OCI-LY3 (cell line): ENCODE measurements at regions not wholly inside any gene's neighbourhood (a gene's known extent, or its start where the extent isn't known, plus 50 kb on each side); places are given as distances from the start of the nearest gene placed in this dataset.

Experiments
- H2AFZ ChIP-seq: fragments of 200-600, 300-600 bp; shearing (Covaris generic); 2 replicates; pipeline ENCODE4 v1.6.0; 2014; ENCODE audit warnings: antibody characterized with exemption, low read depth, low read length
- H3K27ac ChIP-seq: fragments of 200-600, 300-600 bp; sonication (generic); 2 replicates; pipeline ENCODE4 v1.5.1; 2014; ENCODE audit warnings: mild to moderate bottlenecking, low read length, moderate library complexity, mixed read lengths
- H3K27me3 ChIP-seq: fragments of 200-600, 300-600 bp; sonication (generic); 2 replicates; pipeline ENCODE4 v1.6.1; 2014; ENCODE audit warnings: low read depth, low read length, mixed read lengths
- H3K36me3 ChIP-seq: fragments of 200-600, 300-600 bp; sonication (generic); replicated peaks from 2 replicates; pipeline ENCODE3; 2014; ENCODE audit warnings: low read depth, low read length, mixed read lengths
- H3K4me1 ChIP-seq: fragments of 300-600, 200-600 bp; sonication (generic); 2 replicates; pipeline ENCODE4 v1.6.1; 2014; ENCODE audit warnings: low read length, mixed read lengths
- H3K4me2 ChIP-seq: fragments of 200-600, 300-600 bp; sonication (generic); 2 replicates; pipeline ENCODE4 v1.6.1; 2014; ENCODE audit warnings: low read length, mixed read lengths
- H3K4me3 ChIP-seq: fragments of 300-600, 200-600 bp; sonication (generic); 2 replicates; pipeline ENCODE4 v1.5.1; 2014; ENCODE audit warnings: antibody characterized with exemption, mild to moderate bottlenecking, low read length, moderate library complexity
- H3K79me2 ChIP-seq: fragments of 300-600, 200-600 bp; shearing (Covaris generic); 2 replicates; pipeline ENCODE4 v1.6.1; 2014; ENCODE audit warnings: mild to moderate bottlenecking, low read length, mixed read lengths
- H3K9ac ChIP-seq: fragments of 300-600, 200-600 bp; shearing (Covaris generic); 2 replicates; pipeline ENCODE4 v1.6.0; 2014; ENCODE audit warnings: mild to moderate bottlenecking, low read length, moderate library complexity
- H3K9me3 ChIP-seq: fragments of 200-600, 300-600 bp; shearing (Covaris generic); 2 replicates; pipeline ENCODE4 v1.6.1; 2014; ENCODE audit warnings: low read length, mixed read lengths; ENCODE audit not compliant: insufficient read depth
- H4K20me1 ChIP-seq: fragments of 200-600, 300-600 bp; sonication (generic); 2 replicates; pipeline ENCODE4 v1.6.1; 2016; ENCODE audit warnings: low read length, mixed read lengths; ENCODE audit not compliant: insufficient read depth
- EZH2phosphoT487 ChIP-seq: fragments of 200-600 bp; shearing (Covaris generic); IDR thresholded peaks from 2 replicates; pipeline ENCODE4 v1.6.1; 2018; ENCODE audit warnings: antibody characterized with exemption, mixed run types, low read depth
- TF ChIP-seq, protein P1 (sequence below): fragments of 200-600, 300-600 bp; sonication (generic); IDR thresholded peaks from 2 replicates; pipeline ENCODE4 v1.5.1; 2014; ENCODE audit warnings: antibody characterized with exemption, low read length, low read depth

DNA sequence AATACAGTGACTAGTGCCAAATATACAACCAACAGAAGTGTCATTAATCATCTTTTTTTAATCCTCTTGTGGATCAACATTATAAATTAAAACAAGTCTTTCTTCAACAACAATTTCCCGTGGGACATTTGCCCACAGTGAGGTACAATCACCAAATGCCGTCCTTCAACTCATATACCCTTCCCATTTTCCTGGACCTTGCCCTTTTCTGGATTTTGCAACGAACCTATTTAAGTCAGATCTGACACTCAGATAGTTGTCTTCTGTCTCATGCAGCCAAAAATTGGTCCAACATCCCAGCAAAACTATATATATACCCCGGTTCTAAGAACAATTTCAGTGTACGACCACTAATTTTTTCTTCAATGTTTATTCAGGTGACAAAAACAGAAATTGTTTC is 324.0 kb downstream of the DSEL start:
- Histone ChIP-seq H3K79me2 (no peaks in the 10 kb centered on the region), H3K4me1 (peaks cover 10% of the 10 kb centered on the region), H2AFZ (peak overlapping the region; percentile 12; the same call in 1 of the 2 replicates), H3K9me3 (no peaks in the 10 kb centered on the region), H3K4me3 (no peak overlapping the region), H3K36me3 (no peaks in the 10 kb centered on the region), H4K20me1 (no peaks in the 10 kb centered on the region), H3K27ac (no peak overlapping the region), H3K27me3 (no peaks in the 10 kb centered on the region), H3K4me2 (no peak overlapping the region), H3K9ac (no peak overlapping the region)
- no peak for TF ChIP-seq EZH2phosphoT487
- TF ChIP-seq, protein P1, sequence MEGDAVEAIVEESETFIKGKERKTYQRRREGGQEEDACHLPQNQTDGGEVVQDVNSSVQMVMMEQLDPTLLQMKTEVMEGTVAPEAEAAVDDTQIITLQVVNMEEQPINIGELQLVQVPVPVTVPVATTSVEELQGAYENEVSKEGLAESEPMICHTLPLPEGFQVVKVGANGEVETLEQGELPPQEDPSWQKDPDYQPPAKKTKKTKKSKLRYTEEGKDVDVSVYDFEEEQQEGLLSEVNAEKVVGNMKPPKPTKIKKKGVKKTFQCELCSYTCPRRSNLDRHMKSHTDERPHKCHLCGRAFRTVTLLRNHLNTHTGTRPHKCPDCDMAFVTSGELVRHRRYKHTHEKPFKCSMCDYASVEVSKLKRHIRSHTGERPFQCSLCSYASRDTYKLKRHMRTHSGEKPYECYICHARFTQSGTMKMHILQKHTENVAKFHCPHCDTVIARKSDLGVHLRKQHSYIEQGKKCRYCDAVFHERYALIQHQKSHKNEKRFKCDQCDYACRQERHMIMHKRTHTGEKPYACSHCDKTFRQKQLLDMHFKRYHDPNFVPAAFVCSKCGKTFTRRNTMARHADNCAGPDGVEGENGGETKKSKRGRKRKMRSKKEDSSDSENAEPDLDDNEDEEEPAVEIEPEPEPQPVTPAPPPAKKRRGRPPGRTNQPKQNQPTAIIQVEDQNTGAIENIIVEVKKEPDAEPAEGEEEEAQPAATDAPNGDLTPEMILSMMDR, result no peak

DNA sequence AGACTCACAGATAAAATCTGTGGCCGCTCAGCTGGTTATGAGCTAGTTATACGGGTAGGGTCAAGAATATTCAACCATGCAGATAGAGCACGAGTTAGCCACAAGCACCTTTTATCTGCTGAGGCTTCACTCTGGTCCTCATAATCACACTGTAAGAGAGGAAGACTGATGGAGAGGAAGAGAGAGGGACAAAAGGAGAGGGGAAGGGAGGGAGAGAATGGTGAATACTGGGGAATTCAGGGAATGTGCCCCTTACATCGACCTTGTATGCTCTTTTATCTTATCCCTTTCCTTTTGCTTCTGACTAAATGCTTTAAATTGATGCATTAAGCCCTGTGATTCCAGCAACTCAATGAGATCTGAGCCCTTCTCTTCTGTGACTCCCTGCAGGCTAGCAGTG is 333.1 kb downstream of the DSEL start:
- H3K4me1 ChIP-seq, result no peaks in the 10 kb centered on the region
- no peaks in the 10 kb centered on the region for H3K36me3 ChIP-seq
- no peak overlapping the region for H3K4me3 ChIP-seq

DNA sequence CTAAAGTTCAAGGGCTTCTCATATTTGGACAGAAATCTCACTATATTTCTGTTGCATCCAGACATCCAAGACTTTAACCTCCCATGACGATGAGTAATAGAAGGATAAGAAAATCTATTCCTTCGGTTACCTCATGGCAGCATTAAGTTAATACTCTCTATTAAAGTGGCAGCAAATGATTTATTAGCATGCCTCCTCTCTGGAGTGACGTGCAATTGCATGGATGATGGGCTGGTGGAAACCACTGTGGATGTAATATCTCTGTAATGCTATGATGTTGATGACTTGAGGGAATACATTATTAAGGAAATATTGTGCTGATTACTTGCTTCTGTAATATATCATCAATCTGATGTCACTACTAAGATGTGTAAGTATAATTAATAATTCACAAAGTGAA is 336.8 kb downstream of the DSEL start:
- Histone ChIP-seq H3K9me3 (no peaks in the 10 kb centered on the region), H3K27me3 (no peaks in the 10 kb centered on the region), H3K9ac (no peak overlapping the region), H3K4me3 (no peak overlapping the region), H3K4me2 (no peak overlapping the region), H3K79me2 (no peaks in the 10 kb centered on the region), H3K36me3 (no peaks in the 10 kb centered on the region), H2AFZ (no peak overlapping the region), H3K27ac (no peak overlapping the region), H3K4me1 (peaks cover 10% of the 10 kb centered on the region), H4K20me1 (no peaks in the 10 kb centered on the region)
- no peak for TF ChIP-seq EZH2phosphoT487
- TF ChIP-seq, protein P1, result no peak

More for the DNA sequence above, 333.1 kb downstream of the DSEL start:
- H3K4me2 ChIP-seq, result no peak overlapping the region
- H2AFZ ChIP-seq, result peak overlapping the region; percentile 40; the same call in 1 of the 2 replicates
- H3K27me3 ChIP-seq, result no peaks in the 10 kb centered on the region
- no peaks in the 10 kb centered on the region for H3K9me3 ChIP-seq
- no peaks in the 10 kb centered on the region for H4K20me1 ChIP-seq
- no peak overlapping the region for H3K27ac ChIP-seq
- TF ChIP-seq EZH2phosphoT487, result no peak
- TF ChIP-seq, protein P1, result no peak
- H3K9ac ChIP-seq, result no peak overlapping the region
- no peaks in the 10 kb centered on the region for H3K79me2 ChIP-seq

DNA sequence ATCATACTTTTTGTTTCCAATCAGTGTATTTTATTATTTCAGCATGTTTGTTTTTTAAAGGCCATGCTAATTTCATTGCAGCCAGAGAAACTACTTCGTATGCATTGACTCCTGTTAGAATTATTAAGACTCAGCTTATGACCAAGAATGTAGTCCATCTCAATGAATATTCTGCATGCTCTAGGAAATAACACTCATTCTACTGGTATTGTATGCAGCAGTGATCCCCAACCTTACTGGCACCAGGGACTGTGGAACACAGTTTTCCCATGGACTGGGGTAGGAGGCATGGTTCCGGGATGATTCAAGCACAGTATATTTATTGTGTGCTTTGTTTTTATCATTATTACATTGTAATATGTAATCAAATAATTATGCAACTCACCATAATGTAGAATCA is 356.9 kb downstream of the DSEL start:
- TF ChIP-seq, protein P1, result no peak
- no peak for TF ChIP-seq EZH2phosphoT487
- H3K4me1 ChIP-seq, result no peaks in the 10 kb centered on the region
- no peak overlapping the region for H3K4me2 ChIP-seq
- no peak overlapping the region for H3K9ac ChIP-seq
- no peak overlapping the region for H3K27ac ChIP-seq
- no peak overlapping the region for H2AFZ ChIP-seq
- H3K27me3 ChIP-seq, result no peaks in the 10 kb centered on the region
- H3K79me2 ChIP-seq, result no peaks in the 10 kb centered on the region
- no peaks in the 10 kb centered on the region for H3K36me3 ChIP-seq
- H3K9me3 ChIP-seq, result no peaks in the 10 kb centered on the region
- H3K4me3 ChIP-seq, result no peak overlapping the region
- no peaks in the 10 kb centered on the region for H4K20me1 ChIP-seq
